Hepatocyte (in vitro differentiated cells): ENCODE measurements at regions not wholly inside any gene's neighbourhood (a gene's known extent, or its start where the extent isn't known, plus 50 kb on each side); places are given as distances from the start of the nearest gene placed in this dataset.
"Not testable (repeated sequence)": the region's sequence is repeated elsewhere in the genome, so short reads cannot be mapped to it uniquely, and the experiment has no call there.

Source experiments
- DNase-seq: peaks from one replicate; pipeline ENCODE4 v3.0.0-alpha.2; 2016; ENCODE audit warnings: low spot score
- H2AFZ ChIP-seq: fragments of 200-600 bp; sonication (generic); 2 replicates; pipeline ENCODE4 v1.6.0; 2016; ENCODE audit warnings: antibody characterized with exemption, mild to moderate bottlenecking
- H3K27ac ChIP-seq: fragments of 200-600 bp; sonication (generic); 2 replicates; pipeline ENCODE4 v1.5.1; 2016; ENCODE audit warnings: mild to moderate bottlenecking
- H3K27me3 ChIP-seq: fragments of 200-600 bp; sonication (generic); 2 replicates; pipeline ENCODE4 v1.6.1; 2016
- H3K36me3 ChIP-seq: fragments of 200-600 bp; sonication (generic); replicated peaks from 2 replicates; pipeline ENCODE4 v1.5.1; 2016; ENCODE audit warnings: low read depth; ENCODE audit not compliant: insufficient read depth
- H3K4me1 ChIP-seq: fragments of 200-600 bp; sonication (generic); 2 replicates; pipeline ENCODE4 v1.5.1; 2016; ENCODE audit warnings: mild to moderate bottlenecking, moderate library complexity; ENCODE audit not compliant: insufficient read depth
- H3K4me2 ChIP-seq: fragments of 200-600 bp; sonication (generic); 2 replicates; pipeline ENCODE4 v1.6.0; 2016
- H3K4me3 ChIP-seq: fragments of 200-600 bp; sonication (generic); 2 replicates; pipeline ENCODE4 v1.5.1; 2016; ENCODE audit warnings: mild to moderate bottlenecking
- H3K79me2 ChIP-seq: fragments of 200-600 bp; sonication (generic); 2 replicates; pipeline ENCODE4 v1.6.0; 2017; ENCODE audit warnings: mild to moderate bottlenecking
- H3K9me2 ChIP-seq: fragments of 200-600 bp; sonication (generic); replicated peaks from 2 replicates; pipeline ENCODE4 v1.6.0; 2017; ENCODE audit warnings: mild to moderate bottlenecking; ENCODE audit not compliant: insufficient read depth
- H3K9me3 ChIP-seq: fragments of 200-600 bp; sonication (generic); 2 replicates; pipeline ENCODE4 v1.5.1; 2016; ENCODE audit warnings: low read depth, mild to moderate bottlenecking
- H4K20me1 ChIP-seq: fragments of 200-600 bp; sonication (generic); 2 replicates; pipeline ENCODE4 v1.6.0; 2016; ENCODE audit warnings: mild to moderate bottlenecking; ENCODE audit not compliant: insufficient read depth, poor library complexity, severe bottlenecking
- CTCF ChIP-seq: fragments of 200-600 bp; sonication (generic); IDR thresholded peaks from 2 replicates; pipeline ENCODE4 v1.5.1; 2016; ENCODE audit warnings: antibody characterized with exemption, mild to moderate bottlenecking; ENCODE audit not compliant: poor library complexity
- EZH2 ChIP-seq: fragments of 200-600 bp; sonication (generic); IDR thresholded peaks from 2 replicates; pipeline ENCODE4 v1.6.1; 2016; ENCODE audit warnings: antibody characterized with exemption, mild to moderate bottlenecking, borderline replicate concordance
- EZH2phosphoT487 ChIP-seq: fragments of 200-600 bp; sonication (generic); IDR thresholded peaks from one replicate; pipeline ENCODE4 v1.6.1; 2018; ENCODE audit warnings: antibody characterized with exemption, mild to moderate bottlenecking, low read depth, moderate library complexity; ENCODE audit not compliant: unreplicated experiment, severe bottlenecking
- WGBS: methylation state at CpG from one replicate; pipeline ENCODE4 v1.1.6; 2016; ENCODE audit warnings: low lambda C conversion rate; ENCODE audit errors: missing lambda C conversion rate; 5-methylcytosine and 5-hydroxymethylcytosine counted together

- H3K27me3 ChIP-seq = no peaks in the 10 kb centered on the region
- H3K27ac ChIP-seq = peak overlapping the region; percentile 77
- H3K9me3 ChIP-seq = no peaks in the 10 kb centered on the region
- H3K36me3 ChIP-seq = no peaks in the 10 kb centered on the region
- DNase-seq = no peak
- H3K4me2 ChIP-seq = no peak overlapping the region
- no peaks in the 10 kb centered on the region for H3K79me2 ChIP-seq
- H3K9me2 ChIP-seq = no peaks in the 10 kb centered on the region
- H3K4me3 ChIP-seq = no peak overlapping the region
- TF ChIP-seq EZH2 = no peak
- no peak for TF ChIP-seq CTCF
- TF ChIP-seq EZH2phosphoT487 = no peak
- peaks cover 35% of the 10 kb centered on the region for H3K4me1 ChIP-seq
- WGBS = 45% methylated on average over 3 of the region's 3 CpGs
- H2AFZ ChIP-seq = no peak overlapping the region
- no peaks in the 10 kb centered on the region for H4K20me1 ChIP-seq
Observed at GRCh38 chrX:39427906-39428305, 626.6 kb downstream of the MID1IP1 start.

GRCh38 chrX:39430551-39430950 lies 629.3 kb downstream of the MID1IP1 start:
- Histone ChIP-seq H3K27ac (no peak overlapping the region), H3K9me3 (no peaks in the 10 kb centered on the region), H3K9me2 (no peaks in the 10 kb centered on the region), H3K27me3 (no peaks in the 10 kb centered on the region), H3K4me2 (no peak overlapping the region), H3K4me1 (peaks cover 38% of the 10 kb centered on the region), H4K20me1 (no peaks in the 10 kb centered on the region), H2AFZ (no peak overlapping the region), H3K79me2 (no peaks in the 10 kb centered on the region), H3K36me3 (no peaks in the 10 kb centered on the region), H3K4me3 (no peak overlapping the region)
- TF ChIP-seq CTCF = no peak
- 84% methylated on average over 5 of the region's 5 CpGs for WGBS
- no peak for DNase-seq

GRCh38 chrX:39431893-39432292 lies 630.6 kb downstream of the MID1IP1 start:
- WGBS = 22% methylated on average over 2 of the region's 2 CpGs
- H3K9me2 ChIP-seq = no peaks in the 10 kb centered on the region
- TF ChIP-seq EZH2phosphoT487 (no peak), EZH2 (no peak), CTCF (no peak)

GRCh38 chrX:39434671-39435070 lies 633.4 kb downstream of the MID1IP1 start:
- H3K36me3 ChIP-seq, H3K4me3 ChIP-seq, H4K20me1 ChIP-seq, H3K27me3 ChIP-seq, H3K27ac ChIP-seq, H3K4me2 ChIP-seq, DNase-seq, H3K9me2 ChIP-seq, H3K9me3 ChIP-seq, H2AFZ ChIP-seq, H3K79me2 ChIP-seq: not testable (repeated sequence)
- 72% methylated on average over 5 of the region's 5 CpGs for WGBS
- peaks cover 35% of the 10 kb centered on the region for H3K4me1 ChIP-seq

More at GRCh38 chrX:39431893-39432292, 630.6 kb downstream of the MID1IP1 start:
- H3K4me2 ChIP-seq = peak overlapping the region; percentile 53
- no peak overlapping the region for H3K4me3 ChIP-seq
- DNase-seq = peak; percentile 32
- H3K36me3 ChIP-seq = no peaks in the 10 kb centered on the region
- H2AFZ ChIP-seq = no peak overlapping the region
- H3K27ac ChIP-seq = peak overlapping the region; percentile 45
- no peaks in the 10 kb centered on the region for H3K9me3 ChIP-seq
- H4K20me1 ChIP-seq = no peaks in the 10 kb centered on the region
- no peaks in the 10 kb centered on the region for H3K79me2 ChIP-seq
- no peaks in the 10 kb centered on the region for H3K27me3 ChIP-seq
- H3K4me1 ChIP-seq = peaks cover 32% of the 10 kb centered on the region

GRCh38 chrX:39436538-39436937 lies 635.3 kb downstream of the MID1IP1 start:
- not testable (repeated sequence) for H3K9me3 ChIP-seq, H3K4me3 ChIP-seq, DNase-seq, H2AFZ ChIP-seq, H3K27me3 ChIP-seq, H3K9me2 ChIP-seq, H3K79me2 ChIP-seq, H3K4me2 ChIP-seq, H3K36me3 ChIP-seq, H4K20me1 ChIP-seq, H3K27ac ChIP-seq
- 87% methylated on average over 4 of the region's 4 CpGs for WGBS
- peaks cover 45% of the 10 kb centered on the region for H3K4me1 ChIP-seq
